Stimulated activated CD4-positive, alpha-beta T cell treated with anti-CD3 and anti-CD28 coated beads, Interleukin-15, amount 100 ng/mL, for 1 hour (primary cell): ENCODE measurements at regions not wholly inside any gene's neighbourhood (a gene's known extent, or its start where the extent isn't known, plus 50 kb on each side); places are given as distances from the start of the nearest gene placed in this dataset.

Experiments used
- DNase-seq, 2 donors: peaks; one replicate each; pipeline ENCODE4 v3.0.0-alpha.2; 2020; ENCODE audit warnings: low read depth in 1 of 2, low spot score in 1 of 2

DNA sequence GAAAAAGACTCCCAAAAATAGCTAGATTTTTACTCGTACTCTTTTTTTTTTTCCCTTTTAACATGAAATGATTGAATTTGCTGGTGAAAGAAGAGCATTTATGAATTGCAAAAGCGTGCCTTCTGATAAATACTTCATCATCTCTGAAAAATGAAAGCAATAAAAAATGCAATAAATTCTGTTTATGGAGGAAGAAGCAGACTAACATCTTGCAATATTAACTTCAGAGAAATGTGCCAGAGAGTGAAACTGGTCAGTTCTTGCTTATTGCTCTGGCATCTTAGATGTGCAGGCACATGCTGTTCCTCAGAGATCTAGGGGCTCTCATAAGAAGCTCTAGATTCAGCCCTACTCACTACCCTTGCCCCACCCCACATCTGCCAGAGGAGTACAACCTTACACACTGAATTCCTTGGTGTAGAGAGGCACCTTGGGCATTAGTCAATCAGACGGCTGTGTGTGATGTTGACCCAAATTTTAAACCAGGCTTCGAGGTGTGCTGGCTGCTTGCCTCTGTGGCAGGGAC lies 891.1 kb upstream of the GHITM start:
- no peak for DNase-seq

DNA sequence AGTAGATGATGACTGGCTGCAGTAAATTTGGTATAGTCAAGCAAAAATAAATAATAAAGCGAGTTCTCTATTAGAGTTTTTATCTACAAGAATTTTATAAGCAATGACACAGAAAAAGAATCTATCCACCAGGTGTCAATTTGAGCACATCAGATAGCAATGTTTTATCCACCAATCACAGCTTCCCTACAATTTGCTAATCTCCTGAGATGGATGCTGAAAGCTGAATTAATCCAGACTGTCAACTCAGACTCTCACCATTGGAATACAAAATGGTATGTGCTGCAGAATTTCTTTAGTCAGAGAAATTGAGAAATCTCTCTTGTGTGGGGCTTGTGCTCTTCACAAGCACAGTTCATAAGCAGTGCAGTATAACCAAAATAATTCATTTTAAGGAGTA lies 888.9 kb upstream of the GHITM start:
- no peak for DNase-seq

DNA sequence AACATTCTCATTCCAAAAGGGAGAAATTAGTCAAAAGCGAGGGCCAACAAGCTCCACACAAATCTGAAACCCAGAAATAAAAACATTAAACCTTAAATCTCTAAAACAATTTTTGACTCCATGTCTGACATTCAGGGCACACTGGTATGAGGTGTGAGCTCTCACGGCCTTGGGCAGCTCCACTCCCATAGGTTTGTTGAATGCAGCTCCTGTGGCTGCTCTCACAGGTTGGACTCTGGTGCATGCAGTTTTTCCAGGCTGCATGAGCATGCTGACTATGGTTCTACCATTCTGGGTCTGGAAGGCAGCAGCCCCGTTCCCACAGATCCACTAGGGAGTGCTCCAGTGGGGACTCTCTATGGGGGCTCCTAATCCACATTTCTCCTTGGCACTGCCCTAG lies 887.1 kb upstream of the GHITM start:
- DNase-seq: no peak

DNA sequence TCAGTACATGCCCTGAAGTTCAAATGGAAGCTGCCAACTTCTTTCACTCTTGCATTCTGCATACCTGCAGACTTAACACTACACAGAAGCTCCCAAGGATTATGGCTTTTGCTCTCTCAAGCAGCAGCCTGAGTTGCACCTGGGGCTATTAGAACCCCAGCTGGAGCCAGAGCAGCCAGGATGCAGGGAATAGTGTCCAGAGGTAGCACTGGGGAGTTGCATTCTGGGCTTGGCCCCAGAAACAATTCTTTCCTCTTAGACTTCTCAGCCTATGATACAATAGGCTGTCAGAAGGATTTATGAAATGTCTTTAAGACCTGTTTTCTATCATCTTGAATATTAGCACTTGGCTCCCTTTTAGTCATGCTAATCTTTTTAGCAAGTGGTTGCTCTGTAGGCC lies 886.7 kb upstream of the GHITM start:
- DNase-seq: no peak

DNA sequence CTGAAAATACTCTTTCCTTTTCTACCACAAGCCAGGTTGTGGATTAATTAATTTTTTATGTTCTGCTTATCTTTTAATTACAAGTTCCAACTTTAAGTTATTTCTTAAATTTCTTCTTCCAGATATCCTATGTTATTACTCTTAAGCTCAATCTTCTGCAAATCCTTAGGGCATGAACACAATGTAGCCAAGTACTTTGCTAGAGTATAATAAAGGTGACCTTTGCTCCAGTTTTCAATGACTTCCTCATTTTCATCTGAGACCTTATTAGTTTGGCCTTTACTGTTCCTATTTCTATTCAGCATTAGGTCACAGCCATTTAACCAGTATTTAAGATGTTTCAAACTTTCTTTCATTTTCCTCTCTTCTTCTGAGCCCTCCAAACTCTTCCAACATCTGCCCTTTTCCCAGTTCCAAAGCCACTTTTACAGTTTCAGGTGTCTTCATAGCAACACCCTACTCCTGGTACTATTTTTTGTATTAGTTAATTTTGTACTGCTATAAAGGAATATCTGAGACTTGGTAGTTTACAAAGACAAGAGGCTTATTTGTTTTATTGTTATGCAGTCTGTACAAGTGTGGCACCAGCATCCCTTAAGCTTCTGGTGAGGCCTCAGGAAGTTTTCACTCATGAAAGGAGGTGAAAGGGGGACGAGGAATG lies 886.2 kb upstream of the GHITM start:
- no peak for DNase-seq

DNA sequence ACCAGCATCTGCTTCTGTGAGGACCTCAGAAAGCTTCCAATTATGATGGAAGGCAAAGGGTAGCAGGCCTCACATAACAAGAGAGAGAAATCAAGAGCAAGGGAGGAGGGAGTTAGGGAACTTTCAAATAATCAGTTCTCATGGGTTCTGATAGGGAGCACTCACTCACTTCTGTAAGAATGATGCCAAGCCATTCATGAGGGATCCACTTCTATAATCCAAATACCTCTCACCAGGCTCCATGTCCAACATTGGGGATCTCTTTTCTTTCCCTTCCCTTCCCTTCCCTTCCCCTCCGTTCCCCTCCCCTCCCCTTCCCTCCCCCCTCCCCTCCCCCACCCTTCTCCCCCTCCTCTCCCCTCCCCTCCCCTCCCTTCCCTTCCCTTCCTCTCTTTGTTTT lies 884.6 kb upstream of the GHITM start:
- DNase-seq: no peak

DNA sequence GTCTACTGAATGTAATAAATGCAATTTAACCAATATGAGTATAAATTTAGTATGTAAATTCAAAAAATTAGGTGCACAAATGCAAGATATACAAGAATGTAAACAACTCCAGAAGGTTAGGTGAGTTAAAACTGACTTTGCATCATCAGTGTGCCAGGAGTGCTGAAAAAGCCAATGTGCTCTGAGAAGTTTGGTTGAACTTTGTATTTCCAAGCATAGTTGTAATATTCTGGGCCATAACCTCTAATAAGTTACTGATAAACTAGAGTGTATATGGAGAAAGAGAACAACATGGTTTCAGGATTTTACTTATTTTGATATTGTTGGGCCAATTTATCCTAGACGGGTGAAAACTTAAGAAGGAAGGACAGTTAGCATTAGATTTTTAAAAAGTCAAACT lies 876.9 kb upstream of the GHITM start:
- DNase-seq: no peak

DNA sequence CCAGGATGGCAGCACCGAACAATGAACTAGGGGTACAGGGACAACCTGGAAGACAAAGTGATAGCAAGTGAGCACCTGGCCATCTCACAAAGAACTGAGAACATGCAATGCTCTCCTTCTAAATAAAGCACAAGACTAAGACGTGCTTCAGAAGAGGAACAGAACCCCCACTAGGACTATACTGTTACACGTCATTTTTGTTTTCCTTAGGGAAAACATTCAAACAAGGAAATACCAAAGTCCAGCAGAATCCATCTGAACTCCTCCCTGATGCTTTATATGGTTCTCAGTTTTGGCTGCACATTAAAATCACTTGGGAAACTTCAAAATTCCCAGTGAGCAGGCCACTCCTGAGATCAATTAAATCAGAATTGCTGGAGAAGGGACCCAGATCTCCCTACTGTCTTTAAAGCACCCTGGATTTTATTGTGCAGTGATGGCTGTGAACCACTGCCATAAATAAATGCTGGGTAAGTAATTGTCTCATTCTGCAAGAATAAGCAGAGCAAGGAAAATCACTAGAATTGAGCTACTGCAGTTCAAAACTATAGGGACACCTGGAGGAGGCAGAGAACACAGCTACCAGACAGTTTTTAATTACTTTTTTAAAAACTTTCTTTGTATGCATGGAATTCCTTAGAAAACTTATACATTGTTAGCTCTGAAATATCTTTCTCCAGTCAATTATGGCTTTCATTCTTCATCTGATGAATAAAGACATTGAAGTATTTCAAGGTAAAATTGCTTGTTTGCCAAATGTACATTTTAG lies 866.5 kb upstream of the GHITM start:
- no peak for DNase-seq

DNA sequence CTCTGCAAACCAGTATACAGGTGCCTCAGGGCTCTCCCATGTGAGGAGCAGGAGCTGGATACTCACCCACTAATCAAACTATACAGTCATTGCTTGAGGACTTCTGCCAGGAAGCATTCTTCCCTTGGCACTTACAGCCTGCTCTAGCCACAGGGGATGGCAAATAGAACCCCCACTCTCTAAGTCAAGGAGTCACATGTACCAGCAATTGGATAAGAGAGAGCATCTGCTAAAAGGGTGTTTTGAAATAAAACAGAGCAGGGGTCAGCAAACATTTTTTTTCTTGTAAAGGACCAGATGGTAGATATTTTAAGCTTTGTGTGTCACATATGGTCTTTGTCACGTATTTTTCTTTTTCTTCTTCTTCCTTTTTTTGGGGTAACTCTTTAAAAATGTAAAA lies 865.2 kb upstream of the GHITM start:
- no peak for DNase-seq

DNA sequence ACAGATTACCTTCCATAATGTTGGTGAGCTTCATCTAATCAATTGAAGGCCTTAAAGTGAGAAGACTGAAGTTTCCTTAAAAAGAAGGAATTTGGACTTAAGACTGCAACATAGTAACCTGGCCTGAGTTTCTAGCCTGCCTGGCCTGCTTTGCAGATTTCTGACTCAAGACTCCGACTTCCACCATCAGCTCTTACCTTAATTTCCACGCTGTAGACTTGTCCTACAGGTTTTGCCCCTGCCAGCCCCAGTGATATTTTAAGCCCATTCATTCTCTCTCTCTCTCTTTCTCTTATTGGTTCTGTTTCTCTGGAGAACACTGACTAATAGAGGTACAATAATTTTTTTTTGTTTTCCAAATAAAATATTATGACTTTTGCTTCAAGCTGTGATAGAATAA lies 862.3 kb upstream of the GHITM start:
- DNase-seq: no peak

DNA sequence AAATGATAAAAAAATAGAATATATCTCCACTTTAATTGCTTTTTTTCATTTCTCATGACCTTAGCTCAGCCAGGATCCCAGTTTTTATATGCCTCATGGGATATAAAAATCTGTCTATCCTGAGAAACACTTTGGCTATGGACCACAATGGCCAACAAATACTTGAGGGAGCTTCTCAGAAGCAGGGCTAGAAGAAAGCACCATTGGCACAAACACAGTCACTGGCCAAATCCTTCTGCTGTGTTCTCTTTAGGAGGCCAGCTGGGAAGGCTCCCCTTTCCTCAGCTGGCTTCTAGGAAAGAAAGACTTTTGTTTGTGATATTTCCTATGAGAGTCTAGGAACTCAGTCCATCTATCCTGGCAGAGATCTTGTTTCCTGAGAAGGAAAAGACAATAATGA lies 856.2 kb upstream of the GHITM start:
- no peak for DNase-seq

DNA sequence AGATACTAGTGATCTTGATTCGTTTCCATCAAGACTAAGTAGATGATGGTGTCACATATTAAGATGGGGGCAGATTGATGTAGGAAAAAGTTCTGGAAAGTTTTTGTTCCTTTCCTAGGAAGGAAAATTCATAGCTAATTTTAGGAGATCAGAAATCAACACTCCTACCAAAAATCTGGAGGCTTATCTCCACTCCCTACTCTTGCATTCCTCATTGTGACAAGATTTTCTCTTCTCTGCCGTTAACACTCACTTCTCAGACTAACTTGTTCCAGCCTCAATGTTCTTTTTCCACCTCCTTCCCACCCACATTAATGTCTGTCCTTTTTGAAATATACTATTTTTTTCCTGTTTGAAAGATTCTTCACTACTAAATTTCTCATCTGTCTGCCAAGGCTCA lies 851.9 kb upstream of the GHITM start:
- no peak for DNase-seq

DNA sequence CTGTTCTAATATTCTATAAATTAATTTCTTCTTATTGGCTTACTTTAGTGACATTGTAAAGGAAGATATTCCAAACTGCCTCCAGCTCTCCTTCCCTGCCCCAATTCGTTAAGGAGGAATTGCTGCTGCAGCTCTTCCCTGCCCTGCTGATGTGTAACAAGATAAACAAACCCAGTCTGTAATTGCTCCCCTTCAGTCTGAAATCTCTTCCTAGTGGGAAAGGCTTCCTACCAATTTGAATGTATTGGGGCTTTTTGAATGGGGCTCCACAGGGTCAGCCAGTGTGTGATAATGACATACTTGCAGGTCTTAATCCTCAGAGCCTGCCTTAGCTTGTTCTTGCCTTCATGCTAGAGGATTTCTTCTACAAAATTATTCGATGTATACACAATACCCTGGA lies 849.9 kb upstream of the GHITM start:
- no peak for DNase-seq

DNA sequence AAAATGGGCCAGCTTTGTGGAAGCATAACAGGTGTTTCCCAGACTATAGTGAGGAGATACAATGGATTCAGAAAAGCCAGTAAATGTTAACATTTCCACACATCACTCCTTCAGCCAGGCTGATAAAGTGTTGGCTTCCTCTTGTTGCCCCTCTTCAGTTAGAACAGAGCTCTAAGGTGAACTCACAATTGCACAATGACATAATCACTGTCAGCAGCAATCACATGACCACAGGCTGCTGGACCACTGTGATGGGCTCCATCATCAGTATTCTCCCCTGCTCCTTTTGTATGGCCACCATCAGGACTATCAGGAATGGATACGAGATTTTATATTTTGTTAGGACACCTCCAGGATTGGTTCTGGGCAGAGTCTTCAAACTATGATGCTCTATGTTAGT lies 849.4 kb upstream of the GHITM start:
- no peak for DNase-seq

DNA sequence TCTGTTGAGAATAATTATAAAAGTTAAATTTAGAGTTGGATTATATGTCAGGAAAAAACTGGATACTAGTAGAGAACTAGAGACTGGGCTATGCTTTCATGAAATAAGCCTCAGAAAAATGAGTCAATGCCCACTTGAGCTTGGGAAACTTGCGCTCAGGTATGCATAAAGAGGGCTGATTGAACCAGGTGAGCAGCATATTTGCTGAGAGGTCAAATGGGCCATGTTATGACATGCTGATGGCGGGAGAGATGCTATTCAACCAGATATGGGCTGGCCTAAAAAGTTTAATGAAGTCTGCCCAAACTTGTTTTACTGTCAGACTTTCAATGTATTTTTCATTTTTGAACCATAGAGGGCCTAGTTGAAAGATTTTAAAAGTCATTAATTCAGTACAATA lies 837.6 kb upstream of the GHITM start:
- no peak for DNase-seq

DNA sequence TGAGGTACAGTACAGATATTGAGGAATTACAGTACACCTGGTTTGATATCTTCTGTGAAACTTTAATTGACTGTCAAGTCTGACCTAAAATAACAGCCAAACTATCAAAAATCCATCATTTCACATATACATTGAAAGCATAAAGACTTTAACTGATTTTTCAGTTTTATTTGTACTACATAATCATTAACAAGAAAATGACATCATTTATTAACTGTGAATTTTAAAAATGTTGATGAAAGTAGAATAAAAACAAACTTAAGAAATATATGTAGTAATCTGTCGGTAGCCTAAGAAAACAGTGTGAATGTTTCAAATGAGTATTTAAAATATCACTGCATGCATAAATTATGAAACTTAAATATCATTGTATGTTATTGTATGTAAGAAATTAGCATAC lies 836.7 kb upstream of the GHITM start:
- DNase-seq: no peak

DNA sequence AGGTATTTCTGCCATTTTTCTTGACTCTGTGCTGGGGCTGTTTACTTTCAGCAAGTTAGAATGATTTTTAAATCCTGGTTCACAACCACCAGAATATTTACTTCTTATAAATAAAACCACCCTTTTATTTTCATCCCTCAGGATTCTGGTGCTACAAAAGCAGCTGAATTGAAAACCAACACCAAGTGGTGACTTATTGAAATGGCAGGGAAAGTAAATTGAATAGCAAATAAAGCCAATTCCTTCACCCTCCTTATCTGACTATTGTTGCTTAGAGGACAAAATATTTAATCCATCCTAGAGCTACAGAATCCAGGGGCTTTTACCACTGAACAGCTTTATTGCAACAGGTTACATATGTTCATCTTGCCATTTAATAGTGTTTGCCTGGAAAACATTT lies 828.6 kb upstream of the GHITM start:
- DNase-seq: no peak

DNA sequence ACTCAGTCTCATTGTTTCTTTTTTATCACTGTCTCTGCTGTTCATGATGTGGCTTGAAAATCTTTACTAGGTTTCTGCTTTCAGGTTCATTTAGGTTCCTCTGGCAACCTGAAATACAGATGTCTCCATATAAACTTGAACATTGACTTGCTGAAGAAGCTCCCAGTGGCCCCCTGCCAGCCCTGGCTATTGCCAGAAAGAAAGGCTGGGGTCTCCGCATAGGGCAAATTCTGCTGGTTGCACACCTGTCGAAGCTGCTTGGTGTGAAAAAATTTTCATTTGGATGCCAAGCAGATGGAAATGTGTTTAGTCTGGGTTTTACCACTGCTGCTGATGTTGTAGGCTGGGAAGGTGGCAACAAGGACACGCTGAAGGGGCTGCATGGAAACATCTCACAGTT lies 826.7 kb upstream of the GHITM start:
- no peak for DNase-seq

DNA sequence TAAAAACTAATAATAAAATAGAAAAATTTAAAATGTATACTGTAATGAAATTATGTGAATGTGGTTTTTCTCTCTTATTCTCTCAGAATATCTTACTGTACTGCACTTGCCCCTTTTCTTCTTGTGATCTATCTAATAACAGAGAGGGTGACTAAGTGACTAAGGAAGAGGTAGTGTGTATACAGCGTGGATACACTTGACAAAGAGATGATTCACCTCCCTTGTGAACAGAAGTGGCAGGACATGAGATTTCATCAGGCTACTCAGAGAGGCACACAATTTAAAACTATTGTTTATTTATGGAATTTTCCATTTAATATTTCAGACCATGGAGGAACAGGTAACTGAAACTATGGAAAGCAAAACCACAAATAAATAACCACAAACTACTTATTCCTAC lies 806.6 kb upstream of the GHITM start:
- DNase-seq: no peak

DNA sequence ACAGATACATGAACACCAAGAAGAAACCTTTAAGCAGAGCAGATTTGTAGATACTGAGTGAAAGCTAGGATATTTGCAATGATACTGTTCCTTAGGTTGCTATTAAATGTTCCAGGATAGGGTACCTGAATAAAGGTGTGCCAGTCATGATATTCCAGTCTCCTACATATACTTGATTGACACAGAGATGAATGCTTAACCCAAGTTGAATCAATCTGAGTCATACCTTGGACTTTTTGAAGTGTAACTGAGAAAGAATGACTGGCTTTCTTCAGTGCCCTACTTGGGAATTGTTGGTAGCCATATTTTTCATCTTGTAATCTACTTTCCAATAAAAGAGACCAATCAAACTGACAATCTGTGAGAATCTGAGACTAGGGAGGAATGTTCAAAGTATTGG lies 805.7 kb upstream of the GHITM start:
- DNase-seq: no peak

DNA sequence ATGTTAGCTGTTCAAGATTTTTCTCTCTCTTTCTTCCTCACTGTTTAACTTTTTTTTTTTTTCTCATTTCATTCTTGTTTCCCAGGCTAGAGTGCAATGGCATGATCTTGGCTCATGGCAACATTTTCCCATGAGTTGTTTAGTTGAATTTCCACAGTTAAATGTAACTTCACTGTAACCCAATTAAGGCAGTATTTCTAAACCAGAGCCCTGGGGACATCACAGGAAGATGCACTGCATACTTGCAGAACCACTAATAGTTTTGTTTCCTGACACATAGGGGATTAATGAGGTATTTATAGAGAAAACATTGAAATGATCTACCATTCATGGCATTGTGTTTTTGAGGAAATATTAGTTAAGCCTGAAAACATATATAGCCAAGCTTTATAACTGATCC lies 795.6 kb upstream of the GHITM start:
- DNase-seq: no peak

DNA sequence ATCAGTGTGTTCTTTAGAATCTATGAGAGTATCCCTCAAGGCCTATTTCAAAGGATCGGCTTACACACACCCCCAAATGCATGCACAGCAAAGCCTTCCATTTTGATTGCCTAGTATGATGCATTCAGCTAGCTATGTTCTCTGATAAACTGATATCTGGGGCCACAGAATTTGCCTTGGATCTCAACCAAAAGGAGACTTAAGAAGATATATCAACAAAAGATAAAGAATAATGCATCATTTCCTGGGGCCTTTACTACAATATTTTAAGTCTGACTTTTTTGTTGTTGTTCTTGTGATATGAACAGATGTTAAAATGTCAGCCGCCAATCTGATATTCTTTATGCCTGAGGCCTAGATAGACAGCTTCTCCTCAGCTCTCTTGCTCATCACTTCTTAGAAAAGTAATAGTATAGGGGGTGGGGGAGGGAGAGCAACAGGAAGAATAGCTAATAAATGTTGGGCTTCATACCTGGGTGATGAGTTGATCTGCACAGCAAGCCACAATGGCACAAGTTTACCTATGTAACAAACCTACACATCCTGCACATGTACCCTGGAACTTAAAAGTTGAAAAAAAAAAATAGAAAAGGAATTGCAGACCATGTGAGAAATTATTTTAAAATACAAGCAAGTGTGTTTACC lies 792.9 kb upstream of the GHITM start:
- no peak for DNase-seq
